Activated effector memory CD4-positive, alpha-beta T cell treated with Interleukin-2 at 50 U/mL for 16 hours (primary cell): ENCODE measurements at regions not wholly inside any gene's neighbourhood (a gene's known extent, or its start where the extent isn't known, plus 50 kb on each side); places are given as distances from the start of the nearest gene placed in this dataset.
A peak's percentile ranks its signal among the peaks of the same experiment; 100 is the strongest.
"Not testable (repeated sequence)": the region's sequence is repeated elsewhere in the genome, so short reads cannot be mapped to it uniquely, and the experiment has no call there.

ENCODE experiments used
- DNase-seq: peaks from one replicate; pipeline ENCODE4 v3.0.0-alpha.2; 2020

GRCh38 chr1:176396604-176397395, 66.2 kb upstream of the PAPPA2 start:
- DNase-seq: not testable (repeated sequence)

- DNase-seq: no peak
These were observed 71.4 kb upstream of the PAPPA2 start for GRCh38 chr1:176391621-176392020.

GRCh38 chr1:176384841-176385240, 78.1 kb upstream of the PAPPA2 start:
- no peak for DNase-seq

- no peak for DNase-seq
These were observed 80.8 kb upstream of the PAPPA2 start for GRCh38 chr1:176382163-176382562.

GRCh38 chr1:176379626-176380339, 83.2 kb upstream of the PAPPA2 start:
- DNase-seq: no peak

- peak; percentile 3 for DNase-seq
These were observed 87.9 kb upstream of the PAPPA2 start for GRCh38 chr1:176374967-176375569.

GRCh38 chr1:176364236-176364905, 98.6 kb upstream of the PAPPA2 start:
- DNase-seq: no peak

- not testable (repeated sequence) for DNase-seq
These were observed 113.8 kb upstream of the PAPPA2 start for GRCh38 chr1:176349135-176349715.

- no peak for DNase-seq
These were observed 121.3 kb upstream of the PAPPA2 start for GRCh38 chr1:176341656-176342055.

- no peak for DNase-seq
These were observed 124.1 kb upstream of the PAPPA2 start for GRCh38 chr1:176338877-176339276.

- DNase-seq: no peak
These were observed 123.7 kb upstream of the COP1 start for GRCh38 chr1:176330782-176331181.

- DNase-seq: no peak
These were observed 118.6 kb upstream of the COP1 start for GRCh38 chr1:176325664-176326063.

- no peak for DNase-seq
These were observed 116.4 kb upstream of the COP1 start for GRCh38 chr1:176323472-176323871.

- DNase-seq: no peak
These were observed 108.6 kb upstream of the COP1 start for GRCh38 chr1:176315519-176316220.

- not testable (repeated sequence) for DNase-seq
These were observed 89.5 kb upstream of the COP1 start for GRCh38 chr1:176296602-176297001.

GRCh38 chr1:176285996-176286395, 78.9 kb upstream of the COP1 start:
- DNase-seq: no peak

GRCh38 chr1:176271572-176271971, 64.5 kb upstream of the COP1 start:
- no peak for DNase-seq
